Stimulated activated CD4-positive, alpha-beta T cell treated with anti-CD3 and anti-CD28 coated beads, Interleukin-12 subunit alpha, Interleukin-12 subunit beta, amount 100 ng/mL, for 4 hours (primary cell): ENCODE measurements at regions not wholly inside any gene's neighbourhood (a gene's known extent, or its start where the extent isn't known, plus 50 kb on each side); places are given as distances from the start of the nearest gene placed in this dataset.

Experiments
- DNase-seq: peaks from one replicate; pipeline ENCODE4 v3.0.0-alpha.2; 2020

DNA sequence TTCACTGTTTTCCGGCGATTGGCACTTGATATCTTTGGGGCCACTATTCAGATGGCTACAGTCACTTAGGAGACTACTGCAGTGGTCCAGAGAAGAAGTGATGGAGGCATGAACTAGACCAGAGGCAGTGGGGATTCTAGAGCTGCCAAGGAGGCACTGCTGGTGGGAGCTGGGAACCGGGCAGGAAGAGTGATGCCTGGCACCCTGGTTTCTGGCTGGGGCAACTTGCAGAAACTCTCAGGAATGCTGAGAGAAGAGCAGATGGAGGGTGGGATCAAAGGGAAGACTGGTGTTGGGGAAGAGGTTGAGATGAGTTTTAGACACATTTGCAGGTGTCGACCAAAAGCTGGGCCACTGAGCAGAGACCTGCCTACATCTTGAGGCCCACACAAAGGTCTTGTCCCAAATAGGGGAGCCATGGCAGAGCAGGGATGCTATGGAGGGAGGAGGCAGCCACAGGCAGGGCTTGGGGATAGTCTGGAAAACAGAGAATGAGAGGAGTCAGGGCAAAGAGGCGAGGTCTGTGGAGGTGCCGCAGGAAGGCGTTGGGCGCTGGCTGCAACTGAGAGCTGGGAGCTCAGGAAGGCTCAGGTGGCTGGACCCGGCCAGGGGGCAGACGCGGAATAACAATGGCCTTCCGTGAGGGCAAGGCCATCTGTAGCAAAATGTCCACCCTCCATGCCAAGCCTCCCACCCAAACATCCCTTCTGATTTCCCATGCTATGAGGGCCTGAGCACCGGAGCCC lies 118.9 kb downstream of the TOMM20 start:
- no peak for DNase-seq

GRCh38 chr1:235009074-235009473 lies 119.6 kb downstream of the TOMM20 start:
- no peak for DNase-seq

DNA sequence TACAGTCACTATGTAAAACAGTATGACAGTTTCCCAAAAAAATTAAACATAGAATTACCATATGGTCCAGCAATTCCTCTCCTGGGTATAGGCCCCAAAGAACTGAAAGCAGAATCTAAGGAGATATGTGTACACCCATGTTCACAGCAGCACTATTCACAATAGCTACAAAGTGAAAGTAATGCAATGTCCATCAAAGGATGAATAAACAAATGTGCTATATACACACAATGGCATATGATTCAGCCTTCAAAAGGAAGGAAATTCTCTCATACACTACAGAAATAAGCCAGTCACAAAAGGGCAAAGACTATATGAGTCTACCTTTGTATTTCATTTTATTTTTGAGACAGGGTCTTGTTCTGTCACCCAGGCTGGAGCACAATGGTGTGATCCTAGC lies 120.4 kb downstream of the TOMM20 start:
- DNase-seq = no peak

DNA sequence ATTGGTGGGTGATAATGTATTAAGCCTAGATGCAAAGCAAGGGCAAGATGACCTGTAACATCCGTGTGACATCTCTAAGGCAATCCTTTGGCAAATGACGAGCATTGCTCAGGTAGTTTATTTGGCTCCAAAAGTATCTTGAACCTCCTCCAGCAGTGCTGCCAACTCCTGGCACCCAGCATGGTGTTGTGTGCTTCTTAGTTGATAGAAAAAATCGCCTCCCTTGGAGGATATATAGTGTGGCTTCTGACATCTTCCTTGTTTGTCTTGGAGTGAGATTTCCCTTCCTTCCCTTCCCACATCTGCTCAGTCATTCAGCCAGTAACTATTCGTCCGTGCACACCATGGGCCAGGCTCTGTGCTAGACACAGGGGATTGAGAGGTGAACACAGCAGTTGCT lies 121.8 kb downstream of the TOMM20 start:
- no peak for DNase-seq

GRCh38 chr1:235006132-235006721 lies 122.4 kb downstream of the TOMM20 start:
- DNase-seq = no peak

GRCh38 chr1:235004840-235005391 lies 123.7 kb downstream of the TOMM20 start:
- DNase-seq = no peak

GRCh38 chr1:235004276-235004675 lies 124.4 kb downstream of the TOMM20 start:
- DNase-seq = no peak

- no peak for DNase-seq
These were observed 125.8 kb downstream of the TOMM20 start for GRCh38 chr1:235002706-235003300.

DNA sequence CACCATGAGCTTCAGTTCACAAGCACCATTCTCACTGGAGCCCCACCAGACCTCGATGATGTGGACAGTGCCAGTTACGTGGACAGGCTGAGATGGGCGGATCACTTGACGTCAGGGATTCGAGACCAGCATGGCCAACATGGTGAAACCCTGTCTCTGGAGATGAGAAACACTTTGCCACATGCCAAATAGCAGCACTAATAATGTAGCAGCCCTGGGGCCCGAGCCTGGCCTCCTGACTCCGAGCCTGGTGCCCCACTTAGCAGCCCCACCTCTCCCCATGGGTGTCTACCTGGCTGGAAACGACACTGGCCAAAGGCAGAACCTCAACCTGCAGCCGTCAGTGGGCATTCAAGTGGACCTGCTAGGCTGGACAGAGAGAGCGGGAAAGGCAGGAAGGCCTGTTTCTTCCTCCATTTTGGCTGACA lies 129.1 kb downstream of the TOMM20 start:
- DNase-seq = no peak

DNA sequence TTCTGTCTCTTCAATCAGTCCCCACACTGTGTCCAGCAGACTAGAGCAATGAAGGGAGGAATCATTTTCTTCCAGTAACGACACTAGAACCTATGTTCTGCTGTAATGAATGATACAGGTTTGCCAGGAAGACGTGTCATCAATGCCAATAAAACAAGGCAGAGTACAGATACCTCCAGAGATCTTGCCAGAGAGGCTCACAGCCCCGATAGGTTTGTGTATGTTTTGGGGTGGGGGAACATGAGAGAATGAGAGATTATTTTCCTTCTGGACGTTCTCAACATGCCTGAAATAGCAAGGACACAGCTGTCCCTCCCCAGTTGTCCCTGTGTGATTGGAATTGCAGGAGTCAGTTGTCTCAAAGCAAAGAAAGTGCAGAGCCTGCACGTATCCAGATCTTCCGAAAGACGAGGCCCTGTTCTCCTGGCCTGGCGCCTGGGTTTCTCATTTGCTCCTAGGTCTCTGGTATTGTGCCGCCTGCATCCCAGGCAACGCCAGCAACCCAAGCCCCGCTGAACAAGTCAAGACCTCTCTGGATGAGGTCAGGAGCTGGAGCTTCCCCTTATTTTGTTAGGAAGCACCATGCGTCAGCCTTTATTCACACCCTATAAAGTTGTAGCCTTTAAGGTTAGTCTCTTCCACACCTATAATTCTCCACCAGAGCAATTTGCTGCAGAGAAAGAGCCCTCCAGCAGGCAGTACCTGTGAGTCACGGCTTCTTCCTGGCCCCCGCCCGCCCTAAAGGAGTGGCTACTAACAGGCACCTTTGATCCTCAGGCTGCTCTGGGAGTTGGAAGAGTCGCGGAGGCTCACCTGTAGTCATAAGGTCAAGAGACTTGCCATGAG lies 130.5 kb downstream of the TOMM20 start:
- DNase-seq = no peak

DNA sequence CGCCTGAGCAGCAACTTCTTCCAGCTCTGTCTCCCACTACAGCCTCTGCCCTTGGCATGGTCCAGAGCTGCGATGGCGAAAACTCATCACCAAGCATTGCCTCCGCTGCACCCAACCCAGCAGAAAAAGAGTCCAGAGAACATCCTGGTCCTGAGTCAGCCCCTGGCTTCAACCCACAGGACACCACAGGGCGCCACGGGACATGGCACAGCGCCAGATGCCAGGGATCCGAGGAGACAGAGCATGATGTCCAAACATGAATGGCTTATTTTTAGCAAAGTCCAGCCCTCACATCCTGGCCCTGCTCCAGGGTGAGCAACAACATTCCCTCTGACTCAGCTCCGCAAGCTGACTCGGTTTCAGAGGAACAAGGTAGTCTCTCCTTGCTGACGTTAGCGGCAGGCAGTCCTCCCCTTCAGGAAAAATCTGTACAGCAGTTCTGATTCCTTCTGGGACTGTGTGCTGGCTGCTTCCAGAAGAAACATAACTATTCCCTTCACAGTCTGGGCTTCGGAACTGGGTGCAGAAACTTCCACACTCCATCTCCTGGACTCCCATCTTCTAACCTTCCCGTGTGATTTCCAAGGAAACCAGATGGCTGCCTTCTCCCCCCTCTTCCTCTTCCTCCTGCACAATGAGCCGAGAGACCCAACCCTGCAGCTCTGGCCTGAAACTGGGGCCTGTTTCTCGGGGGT lies 131.3 kb downstream of the TOMM20 start:
- DNase-seq = no peak

DNA sequence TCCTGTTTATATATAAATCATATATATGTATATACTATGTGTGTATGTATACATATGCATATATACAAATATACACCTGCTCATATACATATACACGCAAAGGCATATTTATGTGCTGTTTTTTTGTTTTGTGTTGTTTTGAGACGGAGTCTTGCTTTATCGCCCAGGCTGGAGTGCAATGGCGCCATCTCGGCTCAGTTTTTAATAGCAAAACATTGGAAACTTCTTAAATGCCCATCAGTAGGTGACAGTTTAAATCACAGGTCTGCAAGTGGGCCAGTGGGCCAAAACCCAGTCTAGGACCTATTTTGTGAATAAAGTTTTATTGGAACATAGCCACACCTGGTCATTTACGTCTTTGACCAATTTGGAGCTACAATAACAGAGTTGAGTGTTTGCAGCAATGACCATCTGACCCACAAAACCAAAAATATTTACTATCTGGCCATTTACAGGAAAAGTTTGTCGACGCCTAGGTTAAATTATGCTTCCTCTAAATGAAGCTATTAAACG lies 132.3 kb downstream of the TOMM20 start:
- DNase-seq = no peak

DNA sequence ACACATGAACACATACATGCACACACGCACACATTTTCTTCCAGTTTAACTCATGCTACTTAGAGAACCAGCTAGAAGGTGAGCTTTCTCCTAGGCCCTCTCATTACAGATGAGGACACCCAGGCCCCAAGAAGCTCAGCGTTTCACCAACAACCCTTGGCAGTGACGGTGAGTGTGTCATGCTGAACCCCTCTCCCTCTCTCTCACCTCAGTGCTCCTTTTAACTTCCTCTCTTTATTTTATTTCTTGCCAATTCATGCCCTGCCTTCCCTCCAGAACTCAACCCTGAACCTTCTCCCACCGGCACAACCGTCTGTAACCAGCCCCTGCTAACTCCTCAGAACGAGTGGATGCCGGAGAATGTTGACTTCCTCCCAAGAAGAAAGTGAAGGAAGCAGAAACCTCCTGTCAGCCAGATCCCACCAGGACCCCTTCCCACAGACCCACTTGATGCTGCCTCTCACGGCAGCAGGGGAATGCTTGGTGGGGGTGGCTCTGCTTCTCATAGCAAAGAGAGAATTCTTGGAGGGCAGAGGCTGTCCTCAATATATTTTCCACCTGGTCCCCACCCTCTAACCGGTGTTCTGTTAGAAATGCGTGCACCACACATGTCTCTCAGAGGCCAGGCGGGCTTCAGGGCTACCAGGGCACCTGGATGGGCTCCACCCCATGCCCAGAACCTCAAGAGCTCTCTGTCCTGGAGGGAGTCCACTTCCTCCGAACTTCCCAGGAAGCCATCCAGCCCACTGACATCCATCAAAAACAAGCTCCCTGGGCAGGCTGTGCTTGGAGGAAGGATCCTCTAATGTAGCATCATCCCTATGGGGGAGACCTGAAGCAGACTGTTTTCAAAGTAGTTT lies 134.0 kb downstream of the TOMM20 start:
- DNase-seq = no peak

DNA sequence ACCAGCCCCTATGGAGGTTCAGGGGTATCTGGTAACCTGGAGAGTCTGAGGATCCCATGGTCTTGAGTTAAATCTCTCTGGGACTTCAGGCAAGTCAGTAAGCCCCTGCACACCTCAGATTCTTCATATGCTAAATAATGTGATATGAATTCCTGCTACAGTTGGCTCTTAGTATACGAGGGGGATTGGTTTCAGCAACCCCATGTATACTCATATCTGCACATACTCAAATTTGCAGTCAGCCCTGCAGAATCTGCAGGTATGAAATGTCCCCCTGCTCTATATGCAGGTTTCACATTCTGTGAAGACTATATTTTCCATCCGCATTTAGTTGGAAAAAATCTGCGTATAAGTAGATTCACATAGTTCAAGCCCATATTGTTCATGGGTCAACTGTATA lies 136.6 kb downstream of the TOMM20 start:
- DNase-seq = no peak

- DNase-seq = no peak
These were observed 137.5 kb downstream of the TOMM20 start for GRCh38 chr1:234990874-234991801.

- no peak for DNase-seq
These were observed 138.3 kb downstream of the TOMM20 start for GRCh38 chr1:234990328-234990675.

DNA sequence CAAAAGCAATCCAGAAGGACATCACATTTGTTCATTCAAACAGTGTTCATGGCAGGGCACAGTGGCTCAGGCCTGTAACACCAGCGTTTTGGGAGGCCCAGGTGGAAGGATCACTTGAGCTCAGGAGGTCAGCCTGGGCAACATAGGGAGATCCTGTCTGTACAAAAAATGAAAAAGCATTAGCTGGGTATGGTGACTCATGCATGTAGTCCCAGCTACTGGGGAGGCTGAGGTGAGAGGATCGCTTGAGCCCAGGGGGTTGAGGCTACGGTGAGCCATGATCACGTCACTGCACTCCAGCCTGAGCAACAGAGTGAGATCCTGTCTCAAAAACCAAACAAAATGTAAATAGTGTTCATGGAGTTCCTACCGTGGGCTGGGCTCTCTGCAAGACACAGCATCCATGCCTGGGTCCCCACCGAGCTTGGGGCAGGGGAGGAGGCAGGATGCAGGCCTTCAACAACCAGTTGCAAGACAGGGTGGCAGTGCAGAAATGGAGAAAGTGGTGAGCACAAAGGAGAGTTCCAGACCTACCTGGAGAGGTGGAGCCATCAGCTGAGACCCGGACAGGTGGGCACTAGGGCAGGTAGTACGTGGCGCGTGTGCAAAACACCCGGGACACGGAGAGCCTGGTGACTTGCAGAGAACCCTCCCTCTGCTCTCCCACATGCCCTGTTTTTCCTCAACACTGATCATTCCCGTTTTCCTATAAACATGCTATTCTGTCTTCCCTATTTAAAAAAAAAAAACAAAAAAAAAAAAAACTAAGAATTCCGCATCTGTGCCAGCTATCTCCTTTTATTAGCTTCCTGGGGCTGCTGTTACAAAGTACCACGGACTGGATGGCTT lies 138.9 kb downstream of the TOMM20 start:
- no peak for DNase-seq

DNA sequence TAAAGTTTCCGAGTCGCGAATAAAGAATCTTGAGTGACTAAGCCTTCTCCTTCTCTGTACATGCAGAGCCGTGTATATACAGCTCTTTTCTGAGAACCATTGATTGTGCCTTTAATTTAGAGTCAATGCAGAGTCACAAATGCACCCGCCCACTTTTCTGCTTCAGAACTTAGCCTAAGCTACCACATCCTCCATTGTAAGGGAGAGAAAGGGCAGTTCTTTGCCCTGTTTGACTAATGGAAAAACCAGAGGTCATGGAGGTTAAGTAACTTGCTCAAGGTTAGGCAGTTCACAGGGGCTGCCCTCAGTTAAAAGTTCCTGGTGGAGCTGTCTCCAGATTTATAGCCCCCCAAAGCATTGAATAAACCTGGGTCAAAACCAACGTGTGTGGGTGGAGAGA lies 139.6 kb downstream of the TOMM20 start:
- no peak for DNase-seq

DNA sequence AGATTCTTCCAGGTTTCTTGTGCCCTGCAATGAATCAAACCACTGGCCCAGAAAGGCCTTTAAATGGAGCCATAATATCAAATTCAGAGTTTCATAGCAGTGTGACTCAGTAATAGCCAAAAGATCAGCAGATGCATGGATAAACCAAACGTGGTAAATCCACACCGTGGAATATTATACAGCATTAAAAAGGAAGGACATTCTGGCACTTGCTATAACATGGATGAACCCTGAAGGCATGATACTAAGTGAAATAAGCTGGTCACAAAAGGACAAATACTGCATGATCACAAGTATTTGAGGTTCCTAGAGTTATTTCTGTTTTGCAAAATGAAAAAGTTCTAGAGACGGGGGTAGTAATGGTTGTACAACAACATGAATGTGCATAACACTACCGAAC lies 140.1 kb downstream of the TOMM20 start:
- no peak for DNase-seq
